ENCODE measurements at regions not wholly inside any gene's neighbourhood (a gene's known extent, or its start where the extent isn't known, plus 50 kb on each side); places are given as distances from the start of the nearest gene placed in this dataset.

DNA sequence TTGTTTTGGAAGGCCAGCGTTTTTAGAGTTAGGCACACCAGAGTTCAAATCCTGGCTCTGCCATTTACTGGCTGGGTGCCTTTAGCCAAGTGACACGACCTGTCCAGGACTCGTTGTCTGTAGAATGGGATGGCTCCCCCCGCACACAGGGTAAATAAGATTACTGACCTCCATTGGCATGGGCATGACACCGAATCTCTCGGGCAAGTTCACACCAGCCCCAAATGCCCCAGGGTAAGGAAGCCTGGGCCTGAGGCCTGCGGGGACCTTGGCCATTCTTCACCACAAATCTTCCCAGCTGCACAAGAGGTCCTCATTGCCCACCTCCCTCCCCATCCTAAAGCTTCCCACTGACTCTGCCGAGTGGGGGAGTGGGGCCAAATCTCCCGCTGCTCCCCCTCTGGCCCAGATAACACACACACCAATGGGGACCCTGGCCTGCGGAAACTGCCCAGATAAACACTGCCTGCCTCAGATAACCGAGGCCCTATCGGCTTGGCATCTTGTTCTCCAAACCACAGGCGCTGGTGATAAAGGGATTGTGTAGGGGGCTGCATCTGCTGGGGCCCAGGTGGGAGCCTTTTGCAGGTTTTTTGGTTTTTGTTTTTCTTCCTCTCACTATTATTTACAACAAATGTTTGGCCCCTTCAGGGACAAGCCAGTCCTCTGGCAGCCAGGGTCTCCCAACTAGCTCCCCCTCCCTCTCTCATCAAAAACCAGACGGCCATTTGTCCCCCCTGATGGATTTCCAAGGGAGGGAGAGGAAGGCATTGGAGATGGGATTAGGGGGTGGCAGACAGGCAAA, 75.0 kb upstream of the LHX1 start:
- Histone ChIP-seq H3K36me3 (replicated peaks in 1 of 2) (no peaks in the 10 kb centered on the region), H3K27me3 (no peaks in the 10 kb centered on the region), H3K9me3 (replicated peaks in 1 of 3) (no peaks in the 10 kb centered on the region), H3K27ac (no peak overlapping the region), H3K4me3 (no peak overlapping the region), H3K4me1 (replicated peaks in 1 of 2) (no peaks in the 10 kb centered on the region)
- intact Hi-C loops (cut with DNase I) = no loop called here
- no peak for DNase-seq
- 74 to 83% (median 78%) methylated on average over 7 to 14 of the region's 14 CpGs for WGBS, 4 donors
- TF ChIP-seq, protein P1, sequence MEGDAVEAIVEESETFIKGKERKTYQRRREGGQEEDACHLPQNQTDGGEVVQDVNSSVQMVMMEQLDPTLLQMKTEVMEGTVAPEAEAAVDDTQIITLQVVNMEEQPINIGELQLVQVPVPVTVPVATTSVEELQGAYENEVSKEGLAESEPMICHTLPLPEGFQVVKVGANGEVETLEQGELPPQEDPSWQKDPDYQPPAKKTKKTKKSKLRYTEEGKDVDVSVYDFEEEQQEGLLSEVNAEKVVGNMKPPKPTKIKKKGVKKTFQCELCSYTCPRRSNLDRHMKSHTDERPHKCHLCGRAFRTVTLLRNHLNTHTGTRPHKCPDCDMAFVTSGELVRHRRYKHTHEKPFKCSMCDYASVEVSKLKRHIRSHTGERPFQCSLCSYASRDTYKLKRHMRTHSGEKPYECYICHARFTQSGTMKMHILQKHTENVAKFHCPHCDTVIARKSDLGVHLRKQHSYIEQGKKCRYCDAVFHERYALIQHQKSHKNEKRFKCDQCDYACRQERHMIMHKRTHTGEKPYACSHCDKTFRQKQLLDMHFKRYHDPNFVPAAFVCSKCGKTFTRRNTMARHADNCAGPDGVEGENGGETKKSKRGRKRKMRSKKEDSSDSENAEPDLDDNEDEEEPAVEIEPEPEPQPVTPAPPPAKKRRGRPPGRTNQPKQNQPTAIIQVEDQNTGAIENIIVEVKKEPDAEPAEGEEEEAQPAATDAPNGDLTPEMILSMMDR (IDR thresholded peaks at IDR 0.05) = no peak
- TF ChIP-seq POLR2A (IDR thresholded peaks at IDR 0.05) = no peak

GRCh38 chr17:36863131-36863530, 74.1 kb upstream of the LHX1 start:
- 74 to 88% (median 81%) methylated on average over 4 to 6 of the region's 6 CpGs for WGBS, 4 donors
- TF ChIP-seq, protein P1 (IDR thresholded peaks at IDR 0.05) = no peak
- no peak for TF ChIP-seq POLR2A (IDR thresholded peaks at IDR 0.05)
- no peak overlapping the region for H3K4me3 ChIP-seq
- no peaks in the 10 kb centered on the region for H3K36me3 ChIP-seq (replicated peaks in 1 of 2)
- no peaks in the 10 kb centered on the region for H3K27me3 ChIP-seq
- DNase-seq = no peak
- H3K27ac ChIP-seq = no peak overlapping the region
- H3K9me3 ChIP-seq (replicated peaks in 1 of 3) = no peaks in the 10 kb centered on the region
- no peaks in the 10 kb centered on the region for H3K4me1 ChIP-seq (replicated peaks in 1 of 2)
- intact Hi-C loops (cut with DNase I) = no loop called here

- Histone ChIP-seq H3K36me3 (replicated peaks in 1 of 2) (no peaks in the 10 kb centered on the region), H3K4me3 (no peak overlapping the region), H3K27ac (no peak overlapping the region), H3K27me3 (no peaks in the 10 kb centered on the region), H3K4me1 (replicated peaks in 1 of 2) (no peaks in the 10 kb centered on the region), H3K9me3 (replicated peaks in 1 of 3) (no peaks in the 10 kb centered on the region)
- intact Hi-C loops (cut with DNase I) = no loop called here
- no peak for TF ChIP-seq POLR2A (IDR thresholded peaks at IDR 0.05)
- TF ChIP-seq, protein P1 (IDR thresholded peaks at IDR 0.05) = no peak
- 60 to 72% (median 69%) methylated on average over 20 to 21 of the region's 21 CpGs for WGBS, 4 donors
- DNase-seq = no peak
These were observed 73.3 kb upstream of the LHX1 start for GRCh38 chr17:36863676-36864612.

- TF ChIP-seq POLR2A (IDR thresholded peaks at IDR 0.05) = no peak
- TF ChIP-seq, protein P1 (IDR thresholded peaks at IDR 0.05) = no peak
- WGBS, 4 donors = 69 to 80% (median 77%) methylated on average over 10 to 11 of the region's 11 CpGs
- Histone ChIP-seq H3K36me3 (replicated peaks in 1 of 2) (no peaks in the 10 kb centered on the region), H3K9me3 (replicated peaks in 1 of 3) (no peaks in the 10 kb centered on the region), H3K4me1 (replicated peaks in 1 of 2) (no peaks in the 10 kb centered on the region), H3K4me3 (no peak overlapping the region), H3K27me3 (no peaks in the 10 kb centered on the region), H3K27ac (no peak overlapping the region)
- intact Hi-C loops (cut with DNase I) = no loop called here
- DNase-seq = no peak
These were observed 72.3 kb upstream of the LHX1 start for GRCh38 chr17:36864827-36865430.

Data from adrenal gland (tissue), 9 donors.